IMR-90 (cell line): ENCODE measurements at regions not wholly inside any gene's neighbourhood (a gene's known extent, or its start where the extent isn't known, plus 50 kb on each side); places are given as distances from the start of the nearest gene placed in this dataset.
A peak's percentile ranks its signal among the peaks of the same experiment; 100 is the strongest.
"Not testable (repeated sequence)": the region's sequence is repeated elsewhere in the genome, so short reads cannot be mapped to it uniquely, and the experiment has no call there.

ENCODE experiments used
- ATAC-seq: fragments of 200-7000 bp; cut with Tn5 transposase; 2 replicates; pipeline ENCODE4 v1.9.1; 2020; ENCODE audit warnings: low read depth, mild to moderate bottlenecking, moderate library complexity
- BruUV-seq: library from RNA; stranded (reverse); fragments of 400-500 nt; replicated peaks from 2 replicates; lab custom pipeline; 2021; lab: Mats Ljungman, UMichigan
- CTCF ChIA-PET: fragments of 300-600 bp; formaldehyde crosslinking; extraction: SDS; loops from one replicate; lab custom pipeline; 2021; ENCODE audit warnings: antibody characterized with exemption; lab: Yijun Ruan, JAX
- POLR2A ChIA-PET: fragments of 300-600 bp; sonication (Branson Sonifier 250); formaldehyde crosslinking; loops from one replicate; lab custom pipeline; 2022; ENCODE audit warnings: antibody characterized with exemption; ENCODE audit not compliant: unreplicated experiment; lab: Charles Lee
- DNase-seq: peaks from one replicate; pipeline ENCODE4 v3.0.0; 2013
- H2AFZ ChIP-seq: replicated peaks from 2 replicates; pipeline ENCODE3; 2013; ENCODE audit warnings: low read length, mild to moderate bottlenecking; ENCODE audit not compliant: poor library complexity
- H2AK5ac ChIP-seq: 2 replicates; pipeline ENCODE4 v1.6.1; 2013; ENCODE audit warnings: low read depth, low read length, inconsistent platforms
- H2AK9ac ChIP-seq: replicated peaks from 2 replicates; pipeline ENCODE3; 2013; ENCODE audit warnings: mild to moderate bottlenecking, low read depth, low read length, moderate library complexity; ENCODE audit not compliant: poor library complexity
- H2BK120ac ChIP-seq: 2 replicates; pipeline ENCODE4 v1.6.1; 2013; ENCODE audit warnings: low read depth, low read length, inconsistent platforms
- H2BK15ac ChIP-seq: 3 replicates; pipeline ENCODE4 v1.6.1; 2013; ENCODE audit warnings: low read depth, low read length, inconsistent platforms
- H2BK20ac ChIP-seq: 2 replicates; pipeline ENCODE4 v1.6.1; 2013; ENCODE audit warnings: low read depth, mild to moderate bottlenecking, inconsistent platforms, low read length, moderate library complexity
- H2BK5ac ChIP-seq: 2 replicates; pipeline ENCODE4 v1.6.1; 2013; ENCODE audit warnings: mild to moderate bottlenecking, low read depth, low read length, inconsistent platforms; ENCODE audit not compliant: poor library complexity, severe bottlenecking
- H3K14ac ChIP-seq: replicated peaks from 2 replicates; pipeline ENCODE4 v1.6.1; 2013; ENCODE audit warnings: low read depth, low read length, inconsistent platforms
- H3K18ac ChIP-seq: 2 replicates; pipeline ENCODE4 v1.6.1; 2013; ENCODE audit warnings: low read depth, low read length, control low read depth
- H3K23ac ChIP-seq: 2 replicates; pipeline ENCODE4 v1.6.1; 2013; ENCODE audit warnings: low read depth, low read length, inconsistent platforms
- H3K27ac ChIP-seq: 2 replicates; pipeline ENCODE4 v1.5.1; 2013; ENCODE audit warnings: mild to moderate bottlenecking, control low read depth, low read length; ENCODE audit not compliant: insufficient read depth
- H3K27me3 ChIP-seq: 2 replicates; pipeline ENCODE4 v1.6.1; 2013; ENCODE audit warnings: low read length; ENCODE audit not compliant: control insufficient read depth, insufficient read depth
- H3K36me3 ChIP-seq: 2 replicates; pipeline ENCODE4 v1.6.1; 2013; ENCODE audit warnings: low read length, mixed read lengths; ENCODE audit not compliant: control insufficient read depth, insufficient read depth
- H3K4ac ChIP-seq: 2 replicates; pipeline ENCODE4 v1.6.1; 2013; ENCODE audit warnings: low read depth, low read length, inconsistent platforms
- H3K4me1 ChIP-seq: 2 replicates; pipeline ENCODE4 v1.6.1; 2013; ENCODE audit warnings: low read length, mixed read lengths; ENCODE audit not compliant: control insufficient read depth, insufficient read depth
- H3K4me2 ChIP-seq: 2 replicates; pipeline ENCODE4 v1.6.1; 2013; ENCODE audit warnings: low read depth, mild to moderate bottlenecking, control low read depth, low read length, moderate library complexity
- H3K4me3 ChIP-seq: 2 replicates; pipeline ENCODE4 v1.5.1; 2013; ENCODE audit warnings: low read depth, mild to moderate bottlenecking, control low read depth, low read length, moderate library complexity; ENCODE audit not compliant: insufficient read depth
- H3K56ac ChIP-seq: 2 replicates; pipeline ENCODE4 v1.6.1; 2013; ENCODE audit warnings: low read length, inconsistent platforms; ENCODE audit not compliant: insufficient read depth; ENCODE audit errors: extremely low read depth
- H3K79me1 ChIP-seq, 2 experiments: 2 replicates each; pipeline ENCODE4 v1.6.1; 2013; ENCODE audit warnings: low read length in 2 of 2, inconsistent platforms in 1 of 2, low read depth in 1 of 2
- H3K9ac ChIP-seq: 2 replicates; pipeline ENCODE4 v1.6.1; 2013; ENCODE audit warnings: low read depth, low read length, control low read depth
- H3K9me1 ChIP-seq: 2 replicates; pipeline ENCODE4 v1.6.1; 2013; ENCODE audit warnings: low read length, inconsistent platforms; ENCODE audit not compliant: insufficient read depth
- H3K9me3 ChIP-seq: 2 replicates; pipeline ENCODE4 v1.6.1; 2013; ENCODE audit warnings: low read length; ENCODE audit not compliant: control insufficient read depth, insufficient read depth
- H4K20me1 ChIP-seq: 2 replicates; pipeline ENCODE4 v1.6.1; 2013; ENCODE audit warnings: low read length, inconsistent platforms; ENCODE audit not compliant: insufficient read depth
- H4K5ac ChIP-seq: 2 replicates; pipeline ENCODE4 v1.6.1; 2013; ENCODE audit warnings: mild to moderate bottlenecking, low read depth, low read length, control low read depth
- H4K8ac ChIP-seq, 2 experiments: 2 replicates each; pipeline ENCODE4 v1.6.1; 2013; ENCODE audit warnings: low read depth in 2 of 2, low read length in 2 of 2, control low read depth in 1 of 2, inconsistent platforms in 1 of 2
- H4K91ac ChIP-seq: 2 replicates; pipeline ENCODE4 v1.6.1; 2013; ENCODE audit warnings: low read depth, low read length, inconsistent platforms; ENCODE audit not compliant: insufficient read depth
- WGBS, 2 experiments: methylation state at CpG; one replicate each; pipeline versions ENCODE4 v1.1.5 to v1.1.7; 2013; ENCODE audit warnings: missing lambda C conversion rate in 2 of 2; ENCODE audit not compliant: insufficient read length in 1 of 2; ENCODE audit errors: extremely low coverage in 2 of 2; 5-methylcytosine and 5-hydroxymethylcytosine counted together
- dilution Hi-C: fragments of 300-500 bp; cut with HindIII; formaldehyde crosslinking; loops from one replicate; pipeline ENCODE4 v1.14.3; 2018; ENCODE audit warnings: low sequenced_read_pairs; ENCODE audit not compliant: unreplicated experiment
- in situ Hi-C: fragments of 300-500 bp; cut with MboI; formaldehyde crosslinking; loops from 3 replicates; pipeline ENCODE4 v1.14.3; 2019; ENCODE audit warnings: low sequenced_read_pairs, inconsistent platforms, mixed read lengths
- intact Hi-C: fragments of 100-400 bp; cut with micrococcal nuclease; formaldehyde crosslinking; loops from 2 replicates; pipeline ENCODE4 v1.10.0; 2022

DNA sequence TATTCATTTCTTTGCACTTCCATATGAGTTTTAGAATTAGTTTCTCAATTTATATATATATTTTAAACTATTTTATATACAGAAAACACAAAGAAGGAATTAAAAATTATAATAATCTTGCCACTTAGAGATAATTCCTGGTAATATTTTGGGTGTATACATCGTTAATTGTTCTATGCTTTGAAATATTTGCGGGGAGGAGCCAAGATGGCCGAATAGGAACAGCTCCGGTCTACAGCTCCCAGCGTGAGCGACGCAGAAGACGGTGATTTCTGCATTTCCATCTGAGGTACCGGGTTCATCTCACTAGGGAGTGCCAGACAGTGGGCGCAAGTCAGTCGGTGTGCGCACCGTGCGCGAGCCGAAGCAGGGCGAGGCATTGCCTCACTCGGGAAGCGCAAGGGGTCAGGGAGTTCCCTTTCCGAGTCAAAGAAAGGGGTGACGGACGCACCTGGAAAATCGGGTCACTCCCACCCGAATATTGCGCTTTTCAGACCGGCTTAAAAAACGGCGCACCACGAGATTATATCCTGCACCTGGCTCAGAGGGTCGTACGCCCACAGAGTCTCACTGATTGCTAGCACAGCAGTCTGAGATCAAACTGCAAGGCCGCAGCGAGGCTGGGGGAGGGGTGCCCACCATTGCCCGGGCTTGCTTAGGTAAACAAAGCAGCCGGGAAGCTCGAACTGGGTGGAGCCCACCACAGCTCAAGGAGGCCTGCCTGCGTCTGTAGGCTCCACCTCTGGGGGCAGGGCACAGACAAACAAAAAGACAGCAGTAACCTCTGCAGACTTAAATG is 197.1 kb upstream of the HAAO start:
- H3K56ac ChIP-seq, H4K8ac ChIP-seq, H2AK5ac ChIP-seq, H3K23ac ChIP-seq, H4K20me1 ChIP-seq, H2BK15ac ChIP-seq, H3K4me2 ChIP-seq, dilution Hi-C loops, intact Hi-C loops, H3K4me3 ChIP-seq, CTCF ChIA-PET, H3K4me1 ChIP-seq, H3K9ac ChIP-seq, H3K36me3 ChIP-seq, H3K9me1 ChIP-seq, H3K14ac ChIP-seq, H3K27me3 ChIP-seq, H3K27ac ChIP-seq, DNase-seq, H3K18ac ChIP-seq, H2AFZ ChIP-seq, in situ Hi-C loops, H3K9me3 ChIP-seq, H2BK120ac ChIP-seq, BruUV-seq, H3K4ac ChIP-seq, H4K91ac ChIP-seq, H2BK5ac ChIP-seq, H2BK20ac ChIP-seq, ATAC-seq, H2AK9ac ChIP-seq, POLR2A ChIA-PET, H4K5ac ChIP-seq, H3K79me1 ChIP-seq: not testable (repeated sequence)
- 100% methylated on average over 3 of the region's 37 CpGs; no CpG with 5 or more reads in 1 of the 2 experiments for WGBS, 2 experiments

DNA sequence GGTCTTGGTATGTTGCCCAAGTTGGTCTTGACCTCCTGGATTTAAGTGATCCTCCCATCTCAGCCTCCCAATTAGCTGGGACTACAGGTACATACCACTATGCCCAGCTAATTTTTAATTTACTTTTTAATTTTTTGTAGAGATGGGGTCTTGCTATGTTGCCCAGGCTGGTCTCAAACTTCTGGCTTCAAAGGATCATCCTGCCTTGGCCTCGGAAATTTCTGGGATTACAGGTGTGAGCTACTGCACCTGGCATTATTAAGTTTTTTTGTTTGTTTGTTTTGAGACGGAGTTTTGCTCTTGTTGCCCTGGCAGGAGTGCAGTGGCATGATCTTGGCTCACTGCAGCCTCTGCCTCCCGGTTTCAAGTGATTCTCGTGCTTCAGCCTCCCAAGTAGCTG is 195.7 kb upstream of the HAAO start:
- Histone ChIP-seq H2AK5ac (peak overlapping the region; percentile 78), H2BK120ac (peak overlapping the region; percentile 13; the same call in 1 of the 2 replicates), H3K4ac (peak overlapping the region; percentile 62; the same call in 1 of the 2 replicates)
- H2BK20ac ChIP-seq, H3K23ac ChIP-seq, H3K9me1 ChIP-seq, H3K18ac ChIP-seq, H4K20me1 ChIP-seq, H3K4me3 ChIP-seq, dilution Hi-C loops, DNase-seq, H3K56ac ChIP-seq, H4K91ac ChIP-seq, H2AK9ac ChIP-seq, H3K27ac ChIP-seq, H2BK5ac ChIP-seq, H3K27me3 ChIP-seq, intact Hi-C loops, H2AFZ ChIP-seq, H3K9me3 ChIP-seq, H3K4me1 ChIP-seq, H2BK15ac ChIP-seq, H3K9ac ChIP-seq, H3K4me2 ChIP-seq, BruUV-seq, H3K14ac ChIP-seq, in situ Hi-C loops, POLR2A ChIA-PET, H3K79me1 ChIP-seq, H4K8ac ChIP-seq, H4K5ac ChIP-seq, H3K36me3 ChIP-seq, ATAC-seq: not testable (repeated sequence)
- CTCF ChIA-PET = interaction anchor here (0.6 kb wide), 1 partner anchor 169 kb away, joined by 3 read pairs; no protein-coding TSS in a partner anchor
- no CpG with 5 or more reads among the region's 4 CpGs for WGBS, 2 experiments
